ENCODE measurements at regions not wholly inside any gene's neighbourhood (a gene's known extent, or its start where the extent isn't known, plus 50 kb on each side); places are given as distances from the start of the nearest gene placed in this dataset.

DNA sequence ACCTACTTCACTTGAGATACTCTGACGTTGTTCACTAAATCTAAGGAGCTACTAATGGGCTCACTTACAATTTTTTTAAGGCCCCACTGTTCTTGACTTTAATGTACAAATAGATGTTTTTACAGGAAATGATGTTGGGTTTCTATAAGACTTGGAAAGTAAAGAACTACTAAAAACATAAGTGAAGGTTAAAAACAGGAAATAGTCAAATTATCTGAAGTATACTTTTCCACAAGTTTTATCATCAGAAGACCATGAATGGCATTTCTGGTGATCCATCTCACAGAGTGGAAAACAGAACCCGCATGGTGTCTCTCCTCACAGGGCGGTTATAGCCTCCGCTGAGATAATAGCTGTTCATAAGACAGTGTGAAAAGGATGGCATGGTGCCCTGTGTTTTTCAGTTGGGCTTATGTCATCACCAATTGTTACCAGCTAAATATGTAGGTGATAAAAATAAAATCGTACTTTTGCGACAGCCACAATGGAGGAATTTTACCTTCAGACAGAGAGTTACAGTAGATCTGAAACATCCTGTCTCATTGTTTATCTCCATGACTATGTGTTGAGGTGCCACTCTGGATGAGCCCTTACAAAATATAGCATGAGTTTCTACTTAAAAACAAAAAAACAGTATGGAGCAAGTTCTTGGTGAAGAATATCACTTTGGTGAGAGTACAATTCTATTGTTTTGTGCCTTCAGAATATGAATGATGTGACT, 462.4 kb downstream of the RAP2B start:
- H3K4me2 ChIP-seq (ENCODE audit: low read length): no peak overlapping the region
- H2AFZ ChIP-seq (ENCODE audit: low read depth, low read length): no peak overlapping the region
- no peaks in the 10 kb centered on the region for H4K20me1 ChIP-seq (ENCODE audit: insufficient read depth, low read length)
- no peaks in the 10 kb centered on the region for H3K79me2 ChIP-seq (ENCODE audit: low read length)
- no peak overlapping the region for H3K27ac ChIP-seq (ENCODE audit: low read length)
- no peak for TF ChIP-seq EZH2phosphoT487 (IDR thresholded peaks at IDR 0.05; ENCODE audit: low read depth)
- TF ChIP-seq, protein P1, sequence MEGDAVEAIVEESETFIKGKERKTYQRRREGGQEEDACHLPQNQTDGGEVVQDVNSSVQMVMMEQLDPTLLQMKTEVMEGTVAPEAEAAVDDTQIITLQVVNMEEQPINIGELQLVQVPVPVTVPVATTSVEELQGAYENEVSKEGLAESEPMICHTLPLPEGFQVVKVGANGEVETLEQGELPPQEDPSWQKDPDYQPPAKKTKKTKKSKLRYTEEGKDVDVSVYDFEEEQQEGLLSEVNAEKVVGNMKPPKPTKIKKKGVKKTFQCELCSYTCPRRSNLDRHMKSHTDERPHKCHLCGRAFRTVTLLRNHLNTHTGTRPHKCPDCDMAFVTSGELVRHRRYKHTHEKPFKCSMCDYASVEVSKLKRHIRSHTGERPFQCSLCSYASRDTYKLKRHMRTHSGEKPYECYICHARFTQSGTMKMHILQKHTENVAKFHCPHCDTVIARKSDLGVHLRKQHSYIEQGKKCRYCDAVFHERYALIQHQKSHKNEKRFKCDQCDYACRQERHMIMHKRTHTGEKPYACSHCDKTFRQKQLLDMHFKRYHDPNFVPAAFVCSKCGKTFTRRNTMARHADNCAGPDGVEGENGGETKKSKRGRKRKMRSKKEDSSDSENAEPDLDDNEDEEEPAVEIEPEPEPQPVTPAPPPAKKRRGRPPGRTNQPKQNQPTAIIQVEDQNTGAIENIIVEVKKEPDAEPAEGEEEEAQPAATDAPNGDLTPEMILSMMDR (IDR thresholded peaks at IDR 0.05; ENCODE audit: low read depth, low read length): no peak
- no peaks in the 10 kb centered on the region for H3K36me3 ChIP-seq (replicated peaks; ENCODE audit: low read depth, low read length)
- peaks cover 6% of the 10 kb centered on the region; the same call in 1 of the 2 replicates for H3K9me3 ChIP-seq (ENCODE audit: insufficient read depth, low read length)
- no peak overlapping the region for H3K4me3 ChIP-seq (ENCODE audit: low read length)
- no peak overlapping the region for H3K9ac ChIP-seq (ENCODE audit: low read length)
- peaks cover 6% of the 10 kb centered on the region; the same call in 1 of the 2 replicates for H3K27me3 ChIP-seq (ENCODE audit: low read depth, low read length)
- H3K4me1 ChIP-seq (ENCODE audit: low read length): peaks cover 44% of the 10 kb centered on the region

DNA sequence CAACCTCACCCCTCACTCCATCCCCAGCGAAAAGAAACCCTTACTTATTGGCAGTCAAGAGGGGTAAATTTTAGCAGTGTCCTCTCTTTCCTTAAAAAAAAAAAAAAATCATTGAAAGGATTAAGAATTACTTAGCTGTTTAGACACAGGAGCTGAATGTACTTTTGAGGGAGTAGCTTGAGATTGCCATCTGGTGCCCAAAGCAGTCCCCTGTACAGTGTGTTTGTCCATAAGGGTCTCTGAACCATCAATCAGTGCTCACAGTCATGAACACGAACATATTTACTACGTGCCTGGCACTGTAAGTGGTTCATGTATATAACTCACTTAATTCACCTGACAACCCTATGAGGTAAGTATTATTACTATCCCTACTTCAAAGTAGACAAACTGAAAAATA, 463.5 kb downstream of the RAP2B start:
- Histone ChIP-seq H3K4me3 (ENCODE audit: low read length) (no peak overlapping the region), H3K4me1 (ENCODE audit: low read length) (peaks cover 37% of the 10 kb centered on the region), H3K9me3 (ENCODE audit: insufficient read depth, low read length) (peaks cover 6% of the 10 kb centered on the region; the same call in 1 of the 2 replicates)

DNA sequence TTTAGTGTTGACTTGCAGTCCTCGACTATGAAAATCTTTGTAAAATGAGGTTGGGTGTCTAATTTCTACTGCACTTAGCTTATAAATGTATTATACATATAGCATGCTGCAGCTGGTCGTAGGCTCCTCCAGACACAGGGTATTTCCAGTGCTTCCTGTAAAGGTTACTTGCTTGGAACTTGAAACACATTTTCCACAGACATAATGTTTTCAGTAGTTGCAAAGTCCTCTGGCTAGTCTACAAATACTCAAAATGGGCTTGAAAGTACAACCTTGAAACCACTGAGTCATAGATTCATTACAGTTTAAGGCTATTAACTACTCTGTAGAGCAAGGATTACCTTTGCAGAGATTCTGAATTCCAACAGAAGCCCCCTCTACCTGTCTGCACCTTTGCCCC, 464.1 kb downstream of the RAP2B start:
- TF ChIP-seq EZH2phosphoT487 (IDR thresholded peaks at IDR 0.05; ENCODE audit: low read depth): no peak
- TF ChIP-seq, protein P1 (IDR thresholded peaks at IDR 0.05; ENCODE audit: low read depth, low read length): no peak
- Histone ChIP-seq H3K4me1 (ENCODE audit: low read length) (peaks cover 37% of the 10 kb centered on the region), H3K27ac (ENCODE audit: low read length) (no peak overlapping the region)

More for the DNA sequence above, 463.5 kb downstream of the RAP2B start:
- H3K4me2 ChIP-seq (ENCODE audit: low read length): no peak overlapping the region
- TF ChIP-seq, protein P1 (IDR thresholded peaks at IDR 0.05; ENCODE audit: low read depth, low read length): peak; percentile 32
- TF ChIP-seq EZH2phosphoT487 (IDR thresholded peaks at IDR 0.05; ENCODE audit: low read depth): no peak
- H2AFZ ChIP-seq (ENCODE audit: low read depth, low read length): no peak overlapping the region
- H3K36me3 ChIP-seq (replicated peaks; ENCODE audit: low read depth, low read length): no peaks in the 10 kb centered on the region
- H4K20me1 ChIP-seq (ENCODE audit: insufficient read depth, low read length): no peaks in the 10 kb centered on the region
- no peak overlapping the region for H3K9ac ChIP-seq (ENCODE audit: low read length)
- H3K27ac ChIP-seq (ENCODE audit: low read length): no peak overlapping the region
- H3K27me3 ChIP-seq (ENCODE audit: low read depth, low read length): peaks cover 15% of the 10 kb centered on the region
- no peaks in the 10 kb centered on the region for H3K79me2 ChIP-seq (ENCODE audit: low read length)

DNA sequence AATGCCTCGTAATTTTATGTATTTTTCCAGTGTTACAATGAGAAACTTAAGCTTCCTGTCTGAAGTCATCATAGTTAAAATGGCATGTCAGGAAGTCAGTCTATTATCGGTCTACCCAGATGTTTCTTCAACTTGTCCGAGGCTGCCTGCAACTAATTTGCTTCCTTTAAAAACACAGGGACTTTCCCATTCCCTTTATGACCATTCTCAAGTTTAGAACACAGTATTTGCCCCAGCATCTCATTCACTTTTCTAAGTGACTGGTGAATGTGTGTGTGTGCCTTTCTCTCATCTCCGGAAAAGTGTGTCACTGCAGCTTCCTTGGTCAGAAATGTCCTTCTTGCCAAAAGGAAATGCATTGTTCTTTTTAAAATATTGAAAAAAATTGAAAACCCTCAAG, 466.6 kb downstream of the RAP2B start:
- no peak for TF ChIP-seq EZH2phosphoT487 (IDR thresholded peaks at IDR 0.05; ENCODE audit: low read depth)
- TF ChIP-seq, protein P1 (IDR thresholded peaks at IDR 0.05; ENCODE audit: low read depth, low read length): no peak
- peak overlapping the region; percentile 38 for H3K4me2 ChIP-seq (ENCODE audit: low read length)
- H3K27ac ChIP-seq (ENCODE audit: low read length): no peak overlapping the region

More for the DNA sequence above, 464.1 kb downstream of the RAP2B start:
- no peaks in the 10 kb centered on the region for H4K20me1 ChIP-seq (ENCODE audit: insufficient read depth, low read length)
- H2AFZ ChIP-seq (ENCODE audit: low read depth, low read length): no peak overlapping the region
- H3K4me3 ChIP-seq (ENCODE audit: low read length): no peak overlapping the region
- peaks cover 15% of the 10 kb centered on the region for H3K27me3 ChIP-seq (ENCODE audit: low read depth, low read length)
- no peak overlapping the region for H3K4me2 ChIP-seq (ENCODE audit: low read length)
- H3K36me3 ChIP-seq (replicated peaks; ENCODE audit: low read depth, low read length): no peaks in the 10 kb centered on the region
- no peak overlapping the region for H3K9ac ChIP-seq (ENCODE audit: low read length)
- H3K9me3 ChIP-seq (ENCODE audit: insufficient read depth, low read length): no peaks in the 10 kb centered on the region
- H3K79me2 ChIP-seq (ENCODE audit: low read length): no peaks in the 10 kb centered on the region

More for the DNA sequence above, 466.6 kb downstream of the RAP2B start:
- Histone ChIP-seq H3K27me3 (ENCODE audit: low read depth, low read length) (peaks cover 15% of the 10 kb centered on the region), H3K4me1 (ENCODE audit: low read length) (peaks cover 19% of the 10 kb centered on the region), H3K4me3 (ENCODE audit: low read length) (peak overlapping the region; percentile 23; the same call in 1 of the 2 replicates), H4K20me1 (ENCODE audit: insufficient read depth, low read length) (no peaks in the 10 kb centered on the region), H2AFZ (ENCODE audit: low read depth, low read length) (no peak overlapping the region), H3K9me3 (ENCODE audit: insufficient read depth, low read length) (no peaks in the 10 kb centered on the region), H3K9ac (ENCODE audit: low read length) (no peak overlapping the region), H3K79me2 (ENCODE audit: low read length) (no peaks in the 10 kb centered on the region), H3K36me3 (replicated peaks; ENCODE audit: low read depth, low read length) (no peaks in the 10 kb centered on the region)
